Cerebellar cortex (tissue), 1 donor: ENCODE measurements at regions not wholly inside any gene's neighbourhood (a gene's known extent, or its start where the extent isn't known, plus 50 kb on each side); places are given as distances from the start of the nearest gene placed in this dataset.
"Not testable (repeated sequence)": the region's sequence is repeated elsewhere in the genome, so short reads cannot be mapped to it uniquely, and the experiment has no call there.

Experiments
- DNase-seq: peaks from one replicate; pipeline ENCODE4 v3.0.0-alpha.2; 2015; ENCODE audit warnings: low spot score

DNA sequence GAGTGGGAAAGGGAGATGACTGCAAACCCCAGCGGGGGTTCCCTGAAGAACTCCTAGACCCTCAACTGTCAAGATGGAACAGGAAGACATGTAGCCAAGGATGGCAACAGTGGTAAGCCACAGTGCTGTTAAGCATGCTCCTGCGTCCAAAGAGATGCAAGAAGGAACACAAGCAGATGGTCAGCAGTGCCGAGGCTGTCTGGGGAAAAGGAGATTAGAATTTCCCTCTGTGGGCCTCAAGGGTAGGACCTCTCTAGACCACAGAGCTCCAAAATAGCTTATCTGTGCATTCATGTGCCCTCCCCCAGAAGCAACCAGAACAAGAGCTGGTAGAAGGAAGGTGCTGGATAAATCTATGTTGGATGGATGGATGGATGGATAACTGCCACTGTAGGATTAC lies 82.0 kb upstream of the CPEB2 start:
- DNase-seq = no peak

DNA sequence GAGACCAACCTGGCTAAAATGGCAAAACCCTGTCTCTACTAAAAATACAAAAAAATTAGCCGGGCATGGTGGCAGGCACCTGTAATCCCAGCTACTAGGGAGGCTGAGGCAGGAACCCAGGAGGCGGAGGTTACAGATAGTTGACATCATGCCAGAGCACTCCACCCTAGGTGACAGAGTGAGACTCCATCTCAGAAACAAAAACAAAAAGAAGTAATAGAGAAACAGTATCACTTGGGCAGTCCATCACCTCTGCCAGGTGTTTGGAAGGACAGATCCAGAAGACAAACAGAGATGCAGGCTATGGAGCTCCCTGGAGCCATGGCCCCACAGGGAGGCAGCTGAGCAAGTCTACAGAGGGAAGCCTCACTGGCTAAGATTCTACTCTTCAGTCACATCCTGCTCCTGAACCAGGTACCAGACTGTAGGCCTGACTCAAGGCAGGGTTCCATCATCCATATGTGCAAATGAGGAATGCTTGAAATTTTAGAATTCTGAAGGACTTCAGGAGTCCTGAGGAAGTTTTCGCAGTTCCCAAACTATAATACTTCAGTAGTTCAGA lies 81.4 kb upstream of the CPEB2 start:
- no peak for DNase-seq

DNA sequence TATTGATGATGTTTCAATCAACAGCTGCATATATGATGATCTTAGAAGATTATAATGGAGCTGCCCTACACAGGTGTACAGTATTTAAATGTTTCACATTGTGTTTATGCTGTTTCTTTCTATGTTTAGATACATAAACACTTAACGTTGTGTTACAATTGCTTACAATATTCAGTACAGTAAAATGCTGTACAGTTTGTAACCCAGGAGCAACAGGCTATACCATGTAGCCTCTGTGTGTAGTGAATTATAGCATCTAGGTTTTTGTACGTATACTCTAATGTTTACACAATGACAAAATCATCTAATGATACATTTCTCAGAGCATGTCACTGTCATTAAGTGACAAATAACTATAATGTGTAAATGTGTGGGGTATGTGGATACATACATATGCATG lies 80.5 kb upstream of the CPEB2 start:
- not testable (repeated sequence) for DNase-seq

DNA sequence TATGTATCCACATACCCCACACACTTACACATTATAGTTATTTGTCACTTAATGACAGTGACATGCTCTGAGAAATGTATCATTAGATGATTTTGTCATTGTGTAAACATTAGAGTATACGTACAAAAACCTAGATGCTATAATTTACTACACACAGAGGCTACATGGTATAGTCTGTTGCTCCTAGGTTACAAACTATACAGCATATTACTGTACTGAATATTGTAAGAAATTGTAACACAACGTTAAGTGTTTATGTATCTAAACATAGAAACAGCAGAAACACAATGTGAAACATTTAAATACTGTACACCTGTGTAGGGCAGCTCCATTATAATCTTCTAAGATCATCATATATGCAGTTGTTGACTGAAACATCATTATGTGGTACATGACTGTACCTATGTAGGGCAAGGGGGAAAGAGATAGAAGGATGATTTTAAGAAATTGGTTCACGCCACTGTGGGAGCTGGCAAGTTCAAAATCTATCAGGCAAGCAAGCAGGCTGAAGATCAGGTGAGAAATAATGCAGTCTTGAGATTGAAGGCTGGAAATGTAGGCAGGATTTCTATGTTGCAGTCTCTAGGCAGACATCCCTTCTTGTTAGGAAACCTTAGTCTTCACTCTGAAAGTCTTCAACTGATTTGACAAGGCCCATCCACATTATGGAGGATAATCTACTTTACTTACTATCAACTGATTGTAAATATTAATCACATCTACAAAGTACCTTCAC lies 78.0 kb upstream of the CPEB2 start:
- no peak for DNase-seq

DNA sequence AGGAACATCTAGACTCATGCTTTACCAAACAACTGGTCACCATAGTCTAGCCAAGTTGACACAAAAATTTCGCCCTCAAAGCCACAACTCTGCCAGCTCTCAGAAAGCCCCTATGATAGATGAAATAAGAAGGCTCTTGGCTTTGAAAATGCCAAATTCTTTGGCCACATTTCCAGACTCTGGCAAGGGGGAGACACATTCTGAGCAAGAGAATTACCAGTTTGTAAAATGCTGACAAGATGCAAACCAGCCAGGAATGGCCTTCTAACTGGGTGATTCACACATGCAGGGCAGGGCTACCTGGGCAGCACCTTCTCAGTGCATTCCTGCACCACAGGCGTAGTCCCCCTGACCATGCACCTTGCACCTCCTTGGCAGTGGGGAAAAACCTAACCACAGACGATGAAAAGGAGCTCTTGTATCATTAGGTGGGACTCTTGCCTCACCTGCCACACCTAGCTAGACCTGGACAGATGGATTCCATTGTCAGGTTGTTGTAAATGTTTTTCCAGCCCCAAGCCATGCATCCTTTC lies 77.4 kb upstream of the CPEB2 start:
- no peak for DNase-seq

DNA sequence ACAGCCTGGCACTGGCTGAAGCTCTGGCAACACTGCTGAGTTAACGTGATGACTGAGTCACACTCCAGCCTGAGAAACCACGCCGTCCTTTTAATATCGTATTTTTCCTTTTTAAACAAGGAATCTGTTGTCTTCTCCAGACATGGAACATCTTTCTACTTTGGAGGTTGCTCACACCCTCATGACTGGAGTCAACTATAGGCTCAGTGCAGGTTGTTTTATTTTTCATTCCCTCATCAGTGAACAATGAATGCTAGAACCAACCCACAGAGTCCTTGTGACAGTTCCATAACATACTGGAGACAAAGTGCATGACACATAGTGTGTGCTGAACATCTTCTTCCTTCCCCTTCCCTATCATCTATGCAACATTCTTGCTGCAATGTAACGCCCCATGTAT lies 76.8 kb upstream of the CPEB2 start:
- no peak for DNase-seq

DNA sequence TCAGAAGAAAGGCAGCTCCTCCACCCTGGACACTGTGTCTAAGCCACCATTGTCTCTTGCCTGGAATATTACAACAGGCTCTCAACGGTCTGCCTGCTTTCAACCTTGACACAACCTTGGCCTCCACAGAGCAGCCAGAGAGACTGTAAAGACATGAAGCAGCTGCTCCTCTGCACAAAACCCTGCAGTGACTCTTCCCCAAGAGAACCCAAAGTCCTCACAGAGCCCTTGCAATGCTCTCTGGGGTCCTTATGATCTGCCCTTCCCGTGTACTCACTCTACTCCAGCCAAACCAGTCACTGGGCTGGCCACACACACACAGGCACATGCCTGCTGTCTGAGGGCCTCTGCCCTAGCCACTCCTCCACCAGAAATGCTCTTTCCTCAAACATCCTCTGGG lies 75.9 kb upstream of the CPEB2 start:
- DNase-seq = no peak

DNA sequence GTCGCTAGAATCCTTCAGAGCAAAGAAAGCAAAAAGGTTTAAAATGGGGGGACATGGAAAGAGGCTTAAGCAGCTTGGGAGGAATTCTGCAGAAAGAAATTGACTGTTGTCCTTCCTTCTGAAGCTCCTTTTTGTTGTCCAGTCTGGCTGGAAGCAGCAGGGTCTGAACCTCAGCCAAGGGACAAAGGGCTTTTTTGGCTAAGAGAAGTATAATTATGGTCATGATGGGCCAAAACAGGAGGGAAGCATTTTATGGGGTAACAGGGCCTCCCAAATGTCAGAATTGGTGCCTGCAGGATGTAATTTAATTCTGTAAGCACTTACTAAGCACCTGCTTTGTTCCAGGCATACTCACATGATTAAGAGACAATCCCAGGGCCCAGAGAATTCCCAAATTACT lies 74.2 kb upstream of the CPEB2 start:
- DNase-seq = peak; percentile 71

DNA sequence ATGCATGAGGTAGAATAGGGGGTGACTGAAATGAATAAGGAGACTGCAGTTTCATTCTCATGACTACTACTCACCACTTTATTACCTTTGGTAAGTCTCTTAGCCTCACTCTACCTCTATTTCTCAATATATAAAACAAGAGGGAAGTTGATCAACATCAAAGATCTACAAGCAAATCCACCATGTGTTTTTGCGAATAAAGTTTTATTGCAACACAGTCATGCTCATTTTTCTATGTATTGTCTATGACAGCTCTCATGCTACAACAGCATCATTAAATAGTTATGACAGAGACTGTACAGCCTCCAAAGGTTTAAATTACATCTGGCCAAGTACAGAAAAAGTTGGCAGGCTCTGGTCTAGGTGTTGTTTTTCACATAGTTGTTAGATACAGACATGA lies 72.6 kb upstream of the CPEB2 start:
- no peak for DNase-seq

DNA sequence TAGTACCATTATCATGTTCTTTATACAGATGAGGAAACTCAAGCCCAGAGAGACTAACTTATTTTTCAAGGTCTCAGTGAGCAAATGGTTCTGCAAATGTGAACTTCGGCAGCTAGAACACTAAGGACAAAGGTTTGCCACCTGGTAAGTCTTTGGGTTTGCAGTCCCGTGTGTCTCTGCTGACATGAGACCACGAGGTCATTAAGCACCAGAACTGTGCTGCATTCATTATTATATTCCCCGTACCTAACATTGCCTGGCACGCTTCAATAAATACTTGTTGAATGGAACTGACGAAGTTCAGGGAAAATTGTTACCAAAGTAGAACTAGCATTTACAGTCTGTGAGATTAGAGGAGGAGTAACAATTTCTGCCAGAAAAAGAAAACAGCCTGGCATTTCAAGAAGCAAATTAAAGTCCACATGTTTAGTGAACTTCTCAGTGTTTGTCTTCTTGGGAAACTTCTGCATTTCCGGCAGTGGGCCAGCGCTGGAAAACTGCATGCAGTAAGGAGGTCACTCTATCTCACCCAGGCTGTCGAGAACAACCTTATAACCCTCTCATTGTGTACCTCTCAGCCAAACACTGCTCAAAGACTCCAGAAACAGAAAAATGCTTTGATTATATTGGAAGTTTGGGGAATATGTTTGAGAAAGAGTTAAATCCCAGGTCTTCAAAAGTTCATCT lies 67.4 kb upstream of the CPEB2 start:
- no peak for DNase-seq

DNA sequence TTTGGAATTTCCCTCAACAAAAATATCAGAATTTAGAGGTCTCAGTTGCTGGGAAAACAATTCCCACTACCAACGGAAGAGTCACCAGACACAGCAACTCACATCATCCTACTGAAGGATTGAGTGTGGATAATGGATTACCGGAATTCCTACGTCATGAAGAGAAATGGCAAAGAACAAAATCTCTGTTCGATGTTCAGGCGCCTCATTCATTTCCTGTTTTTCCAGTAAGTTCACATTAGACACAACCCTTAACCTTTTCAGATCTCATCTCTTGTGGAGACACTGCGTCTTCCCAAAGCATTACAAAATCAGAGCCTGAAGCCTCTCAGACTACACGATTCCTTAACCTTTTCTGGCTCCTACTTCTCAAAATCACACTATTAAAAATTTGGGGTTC lies 58.5 kb upstream of the CPEB2 start:
- DNase-seq = no peak

DNA sequence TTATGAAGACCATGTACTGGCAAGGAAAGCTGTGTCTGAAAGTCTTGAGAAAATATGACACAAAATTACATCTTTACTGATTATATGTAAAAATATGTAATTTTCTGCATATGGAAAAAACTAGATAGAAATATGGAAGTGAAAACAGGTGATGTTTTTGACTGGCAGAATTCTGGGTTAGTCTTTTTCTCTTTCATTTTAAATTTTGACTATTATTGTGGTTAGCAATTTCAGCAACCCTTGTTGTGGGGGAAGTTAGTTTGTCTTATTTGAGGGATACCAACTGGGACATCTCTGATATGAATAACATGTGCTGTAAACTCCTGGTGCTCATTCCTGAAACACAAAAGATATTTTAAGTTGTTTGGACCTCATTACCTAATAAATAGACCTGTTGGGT lies 49.9 kb upstream of the CPEB2 start:
- DNase-seq = no peak
